WI38 (cell line): ENCODE measurements at regions not wholly inside any gene's neighbourhood (a gene's known extent, or its start where the extent isn't known, plus 50 kb on each side); places are given as distances from the start of the nearest gene placed in this dataset.

Source experiments
- H3K4me3 ChIP-seq: 2 replicates; pipeline ENCODE4 v1.5.1; 2011; ENCODE audit warnings: low read depth, mild to moderate bottlenecking, control low read depth, low read length
- CTCF ChIP-seq: IDR thresholded peaks from 2 replicates; pipeline ENCODE4 v1.5.1; 2012; ENCODE audit warnings: low read depth, mild to moderate bottlenecking, control low read depth, low read length

GRCh38 chr2:147578529-147578928, 266.3 kb upstream of the ACVR2A start:
- no peak overlapping the region for H3K4me3 ChIP-seq
- TF ChIP-seq CTCF = no peak

- no peak overlapping the region for H3K4me3 ChIP-seq
- no peak for TF ChIP-seq CTCF
Measured at GRCh38 chr2:147577998-147578380, 266.8 kb upstream of the ACVR2A start.

- no peak overlapping the region for H3K4me3 ChIP-seq
- no peak for TF ChIP-seq CTCF
Measured at GRCh38 chr2:147577323-147577997, 267.4 kb upstream of the ACVR2A start.

- no peak overlapping the region for H3K4me3 ChIP-seq
- no peak for TF ChIP-seq CTCF
Measured at GRCh38 chr2:147575106-147575505, 269.7 kb upstream of the ACVR2A start.

- H3K4me3 ChIP-seq = no peak overlapping the region
- TF ChIP-seq CTCF = no peak
Measured at GRCh38 chr2:147572622-147573021, 272.2 kb upstream of the ACVR2A start.

- no peak for TF ChIP-seq CTCF
- H3K4me3 ChIP-seq = no peak overlapping the region
Measured at GRCh38 chr2:147569426-147569825, 275.4 kb upstream of the ACVR2A start.

- no peak for TF ChIP-seq CTCF
- no peak overlapping the region for H3K4me3 ChIP-seq
Measured at GRCh38 chr2:147568109-147568508, 276.7 kb upstream of the ACVR2A start.
